HG03571 (cell line): ENCODE measurements at regions not wholly inside any gene's neighbourhood (a gene's known extent, or its start where the extent isn't known, plus 50 kb on each side); places are given as distances from the start of the nearest gene placed in this dataset.
A peak's percentile ranks its signal among the peaks of the same experiment; 100 is the strongest.
"Not testable (repeated sequence)": the region's sequence is repeated elsewhere in the genome, so short reads cannot be mapped to it uniquely, and the experiment has no call there.

Source experiments
- ATAC-seq: cut with Tn5 transposase; IDR thresholded peaks from one replicate; pipeline ENCODE4 v1.9.1; 2021; ENCODE audit not compliant: unreplicated experiment

DNA sequence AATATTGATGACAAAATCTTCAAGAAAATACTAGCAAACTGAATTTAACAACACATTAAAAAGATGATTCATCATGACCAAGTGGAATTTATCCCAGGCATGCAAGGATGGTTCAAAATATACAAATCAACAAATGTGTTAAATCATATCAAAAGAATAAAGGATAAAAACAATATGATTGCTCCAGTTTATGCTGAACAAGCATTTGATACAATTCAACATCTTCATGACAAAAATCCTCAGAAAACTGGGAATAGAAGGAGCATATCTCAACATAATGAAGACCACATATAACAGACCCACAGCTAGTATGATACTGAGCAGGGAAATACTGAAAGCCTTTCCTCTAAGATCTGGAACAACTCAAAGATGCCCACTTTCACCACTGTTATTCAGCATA, 352.3 kb downstream of the PYDC2 start:
- ATAC-seq, result no peak

- ATAC-seq, result no peak
Observed at GRCh38 chr3:191848818-191849217, 387.9 kb downstream of the PYDC2 start.

DNA sequence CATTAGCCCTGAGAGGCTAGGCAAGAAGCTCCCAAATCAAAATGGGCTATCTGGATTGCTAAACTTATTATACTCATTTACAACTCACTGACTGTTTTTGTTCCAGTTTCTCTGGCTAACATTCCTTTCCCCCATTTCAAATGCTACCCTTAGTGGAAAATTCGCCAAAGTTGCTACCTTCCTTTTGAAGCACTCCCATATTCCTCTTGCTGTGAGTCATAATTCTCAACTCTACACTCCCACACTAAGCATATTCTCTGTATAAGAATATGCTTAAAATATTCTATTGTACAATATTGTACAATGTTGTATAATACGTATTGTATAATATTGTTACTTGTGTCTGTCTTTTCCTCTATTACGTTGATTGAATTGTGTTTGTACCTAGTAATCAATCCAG, 398.6 kb downstream of the PYDC2 start:
- no peak for ATAC-seq

DNA sequence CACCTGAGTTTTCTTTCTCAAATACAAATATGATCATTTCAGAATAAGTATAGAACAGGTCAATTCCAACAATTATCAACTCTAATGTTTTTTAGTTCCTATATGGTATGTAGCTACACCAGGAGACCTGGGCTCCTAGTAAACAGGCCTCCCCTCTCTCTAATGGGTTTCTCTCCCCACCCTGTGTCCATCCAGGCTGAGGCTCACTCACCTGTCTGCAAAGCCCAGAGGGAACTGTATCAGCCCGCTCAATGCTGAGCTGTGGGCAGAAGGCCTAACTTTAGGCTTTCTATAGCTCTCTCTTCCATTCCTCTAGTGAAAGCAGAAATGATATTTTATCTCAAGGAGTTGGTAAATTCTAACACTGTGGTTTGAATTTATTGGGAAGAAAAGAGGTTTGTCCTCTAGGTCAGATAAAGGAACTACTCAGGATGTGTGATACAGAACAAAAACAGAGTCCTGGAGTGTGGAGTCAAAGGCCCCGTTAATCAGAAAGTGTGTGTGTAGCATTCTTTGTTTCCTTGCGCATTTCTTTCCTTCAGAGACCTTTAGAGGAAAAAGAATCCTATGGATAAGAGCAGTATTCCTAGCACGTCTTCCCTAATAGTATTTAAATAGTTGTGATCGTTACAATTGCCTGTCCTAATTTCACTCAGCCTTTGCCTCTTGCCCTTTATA, 408.9 kb downstream of the PYDC2 start:
- no peak for ATAC-seq

GRCh38 chr3:191873736-191874135, 412.8 kb downstream of the PYDC2 start:
- no peak for ATAC-seq

GRCh38 chr3:191882289-191882688, 421.3 kb downstream of the PYDC2 start:
- ATAC-seq, result no peak

DNA sequence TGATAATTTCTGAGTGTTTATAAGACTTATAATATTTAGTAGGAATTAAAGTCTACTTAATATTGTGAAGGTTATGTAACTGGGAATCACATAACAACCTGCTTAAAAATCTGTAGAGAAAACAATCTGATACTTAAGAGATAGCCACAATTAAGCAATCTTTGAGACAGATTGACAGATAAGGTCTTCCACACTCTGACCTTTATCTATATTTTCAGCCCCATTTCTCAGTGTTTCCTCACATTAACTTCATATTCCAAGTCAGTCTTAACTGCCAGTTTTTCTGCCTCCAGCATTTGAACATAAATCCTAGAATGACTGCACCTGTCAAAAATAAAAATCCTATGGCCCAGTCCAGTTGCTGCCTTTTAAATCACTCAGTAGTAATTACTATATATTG, 423.2 kb downstream of the PYDC2 start:
- ATAC-seq, result no peak

DNA sequence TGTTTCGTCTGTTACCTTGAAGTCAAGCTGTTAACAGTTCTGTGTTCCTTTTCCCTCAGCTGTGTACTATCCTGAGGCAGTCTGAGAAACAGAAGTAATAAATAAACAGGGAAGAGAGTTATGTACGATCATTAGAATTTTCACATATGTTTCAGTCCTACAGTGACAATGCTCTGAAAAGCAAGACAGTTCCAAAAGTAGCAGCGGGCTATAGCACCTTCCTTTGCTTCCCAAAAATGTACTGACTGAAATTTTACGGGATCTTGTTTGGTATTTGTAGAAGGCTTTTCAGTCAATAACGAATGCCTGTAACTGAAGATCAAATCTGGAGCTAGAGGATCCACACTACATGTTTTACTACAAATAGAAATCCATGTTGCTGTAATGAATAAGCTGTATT, 428.1 kb downstream of the PYDC2 start:
- no peak for ATAC-seq

DNA sequence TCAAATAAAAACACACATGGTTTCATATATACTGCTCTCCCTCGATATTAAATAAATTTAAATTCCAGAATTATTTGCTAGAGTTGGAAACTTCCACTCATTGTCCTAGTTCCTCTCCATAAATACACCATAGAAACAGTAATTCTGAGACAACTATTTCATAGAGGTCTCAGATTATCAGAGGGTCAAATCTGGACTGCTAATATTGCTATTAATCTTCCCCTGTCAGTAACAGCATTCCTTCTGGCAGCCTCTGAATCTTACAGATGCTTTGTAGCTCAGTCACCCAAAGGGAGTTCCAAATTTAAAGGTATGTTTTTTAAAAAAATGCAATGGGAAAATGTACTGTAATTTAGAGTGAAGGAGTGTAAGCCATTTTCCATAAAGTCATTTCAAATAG, 428.8 kb downstream of the PYDC2 start:
- no peak for ATAC-seq

DNA sequence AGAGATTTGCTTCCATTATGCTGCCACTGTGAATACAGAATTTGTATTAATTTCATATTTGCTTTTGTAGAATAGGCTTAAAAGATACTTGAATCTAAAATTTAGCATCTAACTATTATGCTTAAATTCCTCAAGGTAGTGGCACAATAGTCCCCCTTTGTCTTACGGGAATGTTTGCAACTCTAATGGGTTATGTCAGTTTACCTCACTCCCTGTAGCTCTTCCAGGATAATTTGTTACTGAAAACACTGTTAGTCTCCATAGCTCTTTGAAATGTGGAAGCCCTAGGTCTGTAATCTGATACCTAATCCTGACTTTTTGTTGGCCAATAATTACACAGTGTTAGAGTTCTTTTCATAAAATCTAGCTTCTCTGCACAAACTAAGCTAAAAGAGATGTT, 433.4 kb downstream of the PYDC2 start:
- ATAC-seq, result no peak

DNA sequence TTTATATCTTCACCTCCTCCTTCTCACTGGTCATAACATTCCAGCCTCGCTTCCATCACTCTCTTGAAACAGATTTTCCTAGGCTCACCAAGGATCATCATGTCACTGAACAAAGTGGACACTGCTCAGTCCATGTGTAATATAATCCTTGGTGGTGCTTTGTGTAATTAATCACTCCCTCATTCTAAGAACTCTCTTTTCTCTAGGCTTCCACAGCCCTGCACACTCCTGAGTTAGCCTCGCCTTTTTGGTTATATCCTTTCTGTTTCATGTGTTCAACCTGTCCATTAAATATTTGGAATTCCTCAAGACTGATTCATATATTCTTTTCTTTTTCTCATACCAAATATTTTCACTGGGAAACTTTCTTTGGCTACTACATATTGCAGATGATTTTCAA, 440.8 kb downstream of the PYDC2 start:
- no peak for ATAC-seq

DNA sequence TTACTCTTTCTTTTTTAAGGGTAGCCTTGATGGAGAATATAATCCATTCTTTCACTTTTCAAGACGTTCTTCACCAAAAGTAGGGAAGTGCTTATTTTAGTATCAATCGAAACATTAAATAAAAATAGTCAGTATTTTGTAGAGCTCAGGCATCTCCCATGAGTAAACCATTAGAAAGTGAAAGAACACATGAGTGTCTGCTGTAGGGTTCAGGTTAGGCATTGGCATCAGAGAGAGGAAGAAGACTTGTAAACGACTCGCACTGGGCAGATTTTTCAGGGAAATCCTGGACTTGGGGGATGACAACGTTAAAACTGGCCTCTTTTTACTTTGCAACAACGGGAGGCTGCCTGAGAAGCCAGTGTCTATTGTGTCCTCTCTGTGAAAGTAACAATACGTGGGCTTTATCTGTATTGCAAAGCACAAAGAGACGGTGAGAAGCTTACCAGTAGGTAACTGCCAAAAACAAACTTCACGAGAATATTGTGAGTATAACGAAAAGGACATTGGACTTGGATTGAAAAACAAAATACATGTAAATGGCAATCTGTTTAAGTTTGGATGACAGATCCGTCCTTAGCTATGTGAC, 451.7 kb downstream of the PYDC2 start:
- no peak for ATAC-seq

GRCh38 chr3:191915712-191916111, 454.7 kb downstream of the PYDC2 start:
- ATAC-seq, result no peak

DNA sequence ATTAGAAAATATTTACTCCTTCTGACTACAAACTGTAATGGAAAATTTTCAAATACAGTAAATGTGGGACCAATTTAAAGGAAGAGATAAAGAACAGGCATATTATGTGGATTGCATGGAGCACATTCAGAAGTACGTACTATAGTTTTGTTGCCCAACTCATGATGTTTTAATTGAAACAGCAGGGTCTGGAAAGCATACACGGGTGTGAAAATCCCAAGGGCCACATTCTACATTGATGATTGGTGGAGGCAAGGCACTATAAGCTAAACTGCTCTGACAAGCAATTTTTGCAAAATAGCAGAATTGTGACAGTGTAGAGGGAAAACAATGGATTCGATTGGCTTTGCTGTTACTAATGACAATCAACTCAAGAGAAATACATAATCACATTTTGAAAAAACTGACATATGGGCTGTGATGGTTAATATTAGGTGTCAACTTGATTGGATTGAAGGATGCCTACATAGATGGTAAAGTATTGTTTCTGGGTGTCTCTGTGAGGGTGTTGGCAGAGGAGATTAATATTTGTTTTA, 458.6 kb downstream of the PYDC2 start:
- ATAC-seq, result no peak

DNA sequence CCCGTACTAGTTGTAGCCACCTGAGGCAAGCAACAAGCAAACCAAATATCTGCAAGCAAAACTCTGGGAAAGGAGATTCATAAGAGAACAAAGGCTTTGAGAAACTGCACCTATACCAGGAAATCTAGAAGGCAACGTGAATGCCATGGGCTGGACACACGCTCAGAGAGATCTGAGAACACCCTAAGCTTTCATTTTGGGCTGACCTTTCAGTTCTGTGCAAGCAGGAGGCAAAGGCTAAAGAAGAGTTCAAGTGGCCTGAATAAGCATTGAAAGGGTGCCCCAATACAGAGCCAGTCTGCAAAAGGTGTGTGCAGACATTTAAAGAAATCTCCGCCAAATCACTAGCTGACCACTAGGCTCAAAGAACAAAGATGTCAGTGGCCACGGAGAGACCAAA, 461.6 kb downstream of the PYDC2 start:
- no peak for ATAC-seq

DNA sequence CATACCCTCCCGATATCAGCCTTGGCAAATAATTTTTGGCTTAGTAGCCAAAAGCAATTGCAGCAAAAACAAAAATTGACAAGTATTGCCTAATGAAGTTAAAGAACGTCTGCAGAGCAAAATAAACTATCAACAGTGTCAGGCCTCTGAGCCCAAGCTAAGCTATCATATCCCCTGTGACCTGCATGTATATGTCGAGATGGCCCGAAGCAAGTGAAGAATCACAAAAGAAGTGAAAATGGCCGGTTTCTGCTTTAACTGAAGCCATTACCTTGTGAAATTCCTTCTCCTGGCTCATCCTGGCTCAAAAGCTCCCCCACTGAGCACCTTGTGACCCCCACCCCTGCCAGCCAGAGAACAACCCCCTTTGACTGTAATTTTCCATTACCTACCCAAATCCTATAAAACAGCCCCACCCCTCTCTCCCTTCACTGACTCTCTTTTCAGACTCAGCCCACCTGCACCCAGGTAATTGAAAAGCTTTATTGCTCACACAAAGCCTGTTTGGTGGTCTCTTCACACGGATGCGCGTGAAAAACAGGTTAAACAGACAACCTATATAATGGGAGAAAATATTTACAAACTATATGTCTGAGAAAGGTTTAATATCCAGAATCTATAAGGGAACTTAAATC, 466.3 kb downstream of the PYDC2 start:
- not testable (repeated sequence) for ATAC-seq

DNA sequence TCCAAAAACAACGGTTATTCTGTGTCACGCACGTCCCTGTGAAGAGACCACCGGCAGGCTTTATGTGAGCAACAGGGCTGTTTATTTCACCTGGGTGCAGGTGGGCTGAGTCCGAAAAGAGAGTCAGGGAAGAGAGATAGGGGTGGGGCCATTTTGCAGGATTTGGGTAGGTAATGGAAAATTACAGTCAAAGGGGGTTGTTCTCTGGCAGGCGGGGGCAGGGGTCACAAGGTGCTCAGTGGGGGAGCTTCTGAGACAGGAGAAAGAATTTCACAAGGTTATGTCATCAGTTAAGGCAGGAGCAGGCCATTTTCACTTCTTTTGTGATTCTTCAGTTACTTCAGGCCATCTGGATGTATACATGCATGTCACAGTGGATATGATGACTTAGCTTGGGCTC, 467.0 kb downstream of the PYDC2 start:
- ATAC-seq, result not testable (repeated sequence)

GRCh38 chr3:191944835-191945234, 483.9 kb downstream of the PYDC2 start:
- ATAC-seq, result no peak

GRCh38 chr3:191952186-191952585, 491.2 kb downstream of the PYDC2 start:
- no peak for ATAC-seq

GRCh38 chr3:191952609-191953008, 491.6 kb downstream of the PYDC2 start:
- no peak for ATAC-seq

GRCh38 chr3:191958980-191959671, 498.2 kb downstream of the PYDC2 start:
- peak; percentile 52 for ATAC-seq
